22Rv1 (cell line): ENCODE measurements at regions not wholly inside any gene's neighbourhood (a gene's known extent, or its start where the extent isn't known, plus 50 kb on each side); places are given as distances from the start of the nearest gene placed in this dataset.

Source experiments
- H3K27ac ChIP-seq: fragments of 450-650 bp; 2 replicates; pipeline ENCODE4 v1.5.1; 2017
- ZFX ChIP-seq: fragments of 450-650 bp; IDR thresholded peaks from 2 replicates; pipeline ENCODE4 v1.6.1; 2017; ENCODE audit warnings: antibody characterized with exemption, borderline replicate concordance
- TF ChIP-seq, protein P1 (sequence below): fragments of 450-650 bp; IDR thresholded peaks from 2 replicates; pipeline ENCODE4 v1.5.1; 2017; ENCODE audit warnings: mild to moderate bottlenecking

DNA sequence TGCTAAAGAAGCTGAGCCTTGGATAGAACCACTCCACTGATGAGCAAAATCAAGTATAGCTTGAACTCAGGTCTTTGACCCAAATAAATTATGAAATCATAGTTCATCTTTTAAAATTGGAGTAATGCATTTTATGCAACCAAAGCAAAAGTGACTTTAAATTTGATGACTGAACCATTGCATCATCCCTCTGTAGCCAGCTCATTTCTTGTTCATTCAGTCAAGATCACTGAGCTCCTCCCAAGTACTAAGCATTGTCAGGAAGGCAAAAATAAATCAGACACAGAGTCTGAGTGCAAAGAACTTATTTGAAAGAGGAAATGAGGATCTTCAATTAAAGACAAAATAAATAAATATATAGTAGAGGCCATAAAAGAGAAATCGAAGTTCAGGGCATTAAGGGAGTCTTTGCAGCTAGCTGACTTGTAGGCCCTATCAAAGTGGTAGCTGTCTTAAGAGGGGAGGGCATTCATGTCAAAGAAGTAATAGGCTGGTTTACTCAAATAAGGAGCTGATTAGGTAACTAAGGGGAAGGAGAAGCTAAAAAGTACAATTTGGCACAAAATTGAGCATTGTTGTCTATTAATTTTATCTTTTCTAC is 411.8 kb downstream of the MTX2 start:
- H3K27ac ChIP-seq, result no peak overlapping the region
- TF ChIP-seq ZFX, result no peak
- TF ChIP-seq, protein P1, sequence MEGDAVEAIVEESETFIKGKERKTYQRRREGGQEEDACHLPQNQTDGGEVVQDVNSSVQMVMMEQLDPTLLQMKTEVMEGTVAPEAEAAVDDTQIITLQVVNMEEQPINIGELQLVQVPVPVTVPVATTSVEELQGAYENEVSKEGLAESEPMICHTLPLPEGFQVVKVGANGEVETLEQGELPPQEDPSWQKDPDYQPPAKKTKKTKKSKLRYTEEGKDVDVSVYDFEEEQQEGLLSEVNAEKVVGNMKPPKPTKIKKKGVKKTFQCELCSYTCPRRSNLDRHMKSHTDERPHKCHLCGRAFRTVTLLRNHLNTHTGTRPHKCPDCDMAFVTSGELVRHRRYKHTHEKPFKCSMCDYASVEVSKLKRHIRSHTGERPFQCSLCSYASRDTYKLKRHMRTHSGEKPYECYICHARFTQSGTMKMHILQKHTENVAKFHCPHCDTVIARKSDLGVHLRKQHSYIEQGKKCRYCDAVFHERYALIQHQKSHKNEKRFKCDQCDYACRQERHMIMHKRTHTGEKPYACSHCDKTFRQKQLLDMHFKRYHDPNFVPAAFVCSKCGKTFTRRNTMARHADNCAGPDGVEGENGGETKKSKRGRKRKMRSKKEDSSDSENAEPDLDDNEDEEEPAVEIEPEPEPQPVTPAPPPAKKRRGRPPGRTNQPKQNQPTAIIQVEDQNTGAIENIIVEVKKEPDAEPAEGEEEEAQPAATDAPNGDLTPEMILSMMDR, result no peak

DNA sequence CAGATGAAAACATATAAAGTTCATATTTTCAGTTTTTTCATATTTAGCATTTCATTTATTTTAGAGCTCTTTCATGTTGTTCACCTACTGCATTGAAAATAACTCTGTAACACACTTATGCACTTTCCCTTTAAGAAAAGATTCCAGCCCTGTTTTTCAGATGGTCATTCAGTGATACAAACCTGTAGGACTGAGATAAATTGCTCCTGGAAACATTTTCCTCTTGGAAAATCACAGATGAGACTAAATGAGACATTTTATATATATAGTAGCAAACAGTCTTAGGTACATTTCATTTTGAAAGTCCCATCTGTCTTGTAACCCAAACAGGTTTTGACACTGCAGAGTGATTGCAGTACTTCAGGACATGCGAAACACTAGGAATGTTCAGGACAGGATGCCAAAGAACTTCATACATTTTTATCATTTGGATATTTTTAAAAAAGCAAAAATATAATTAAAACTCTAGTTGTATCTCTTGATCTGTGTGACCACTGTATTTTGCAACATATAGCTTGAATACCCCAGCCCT is 412.4 kb downstream of the MTX2 start:
- H3K27ac ChIP-seq, result no peak overlapping the region

DNA sequence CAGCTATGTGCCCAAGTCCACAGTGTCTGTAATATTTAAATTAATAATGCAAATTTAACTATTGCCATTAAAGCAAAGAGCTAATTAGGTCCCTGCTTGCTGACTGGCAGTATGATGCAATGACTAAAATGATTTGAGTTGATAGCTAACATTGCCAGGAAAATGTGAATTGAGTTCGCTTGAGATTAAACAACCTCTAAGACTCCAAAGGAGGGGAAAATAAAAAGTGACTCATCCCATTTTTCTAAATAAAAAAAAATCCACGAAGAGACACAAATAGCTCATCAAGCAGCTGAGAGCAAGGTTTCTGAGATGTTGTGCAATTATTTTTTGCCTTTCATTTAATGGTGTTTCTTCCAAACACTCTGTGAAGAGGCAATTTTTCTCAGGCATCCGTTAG is 413.0 kb downstream of the MTX2 start:
- no peak for TF ChIP-seq ZFX
- TF ChIP-seq, protein P1, result no peak
- no peak overlapping the region for H3K27ac ChIP-seq

More for the DNA sequence above, 412.4 kb downstream of the MTX2 start:
- TF ChIP-seq, protein P1, result no peak
- no peak for TF ChIP-seq ZFX

DNA sequence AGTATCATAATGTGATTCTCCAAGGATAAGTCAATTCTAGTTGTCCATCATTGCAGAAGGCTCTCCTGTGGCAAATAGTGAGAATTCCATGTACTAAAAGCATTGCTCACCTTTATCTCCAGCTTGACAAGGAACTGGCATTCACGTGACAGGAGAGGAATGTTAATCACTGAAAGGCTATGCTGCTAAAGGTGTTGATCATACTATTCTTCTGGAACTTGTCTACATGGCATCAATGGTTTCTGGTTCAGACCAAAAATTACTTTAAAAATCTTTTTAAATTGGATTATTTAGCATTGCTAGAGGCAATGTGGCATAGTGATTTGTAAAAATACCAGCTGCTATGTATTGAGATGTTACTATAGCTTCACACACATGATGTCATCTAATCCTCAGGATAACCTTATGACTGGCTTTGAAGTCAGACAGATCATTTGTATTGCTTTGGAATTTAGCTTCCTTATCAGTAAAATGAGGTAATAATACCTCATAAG is 414.4 kb downstream of the MTX2 start:
- no peak for TF ChIP-seq ZFX
- TF ChIP-seq, protein P1, result no peak

DNA sequence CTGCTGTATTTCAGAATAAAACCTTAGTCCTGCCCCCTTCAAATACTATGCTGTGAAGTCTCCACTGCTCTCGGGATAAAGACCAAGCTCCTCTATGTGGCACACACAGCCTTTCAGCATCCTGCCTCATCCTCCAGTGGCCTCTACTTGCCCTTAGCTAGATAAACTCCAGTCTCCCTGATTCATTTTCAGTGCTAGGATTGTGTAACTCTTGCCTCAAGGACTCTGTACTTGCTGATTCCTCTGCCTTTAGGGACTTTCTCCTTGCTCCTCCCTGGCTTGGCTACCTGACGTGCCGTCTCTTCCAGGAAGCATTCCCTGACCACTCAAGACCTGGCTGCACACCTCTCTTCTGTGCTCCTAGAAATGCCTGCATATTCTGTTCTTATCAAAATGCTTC is 416.7 kb downstream of the MTX2 start:
- TF ChIP-seq, protein P1, result no peak
- no peak for TF ChIP-seq ZFX
- H3K27ac ChIP-seq, result no peak overlapping the region

More for the DNA sequence above, 414.4 kb downstream of the MTX2 start:
- H3K27ac ChIP-seq, result no peak overlapping the region

DNA sequence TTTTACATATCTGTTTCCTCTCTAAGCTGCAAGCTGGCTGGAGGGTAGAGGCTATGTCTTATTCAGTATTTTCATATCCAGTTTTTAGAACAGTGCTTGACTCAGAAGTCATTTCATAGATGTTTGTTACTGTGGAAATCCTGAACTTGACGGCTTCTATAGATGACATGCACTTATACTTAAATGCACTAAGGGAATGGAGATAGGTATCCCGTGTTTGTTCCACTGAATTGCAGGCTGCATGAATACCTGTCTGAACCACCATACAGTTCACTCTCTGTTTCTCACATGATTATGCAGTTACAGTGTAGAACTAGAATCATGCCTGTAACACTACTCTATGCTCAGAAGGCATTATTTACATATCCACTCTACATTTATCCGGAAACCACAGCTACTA is 417.1 kb downstream of the MTX2 start:
- no peak overlapping the region for H3K27ac ChIP-seq
- no peak for TF ChIP-seq ZFX
- TF ChIP-seq, protein P1, result no peak

DNA sequence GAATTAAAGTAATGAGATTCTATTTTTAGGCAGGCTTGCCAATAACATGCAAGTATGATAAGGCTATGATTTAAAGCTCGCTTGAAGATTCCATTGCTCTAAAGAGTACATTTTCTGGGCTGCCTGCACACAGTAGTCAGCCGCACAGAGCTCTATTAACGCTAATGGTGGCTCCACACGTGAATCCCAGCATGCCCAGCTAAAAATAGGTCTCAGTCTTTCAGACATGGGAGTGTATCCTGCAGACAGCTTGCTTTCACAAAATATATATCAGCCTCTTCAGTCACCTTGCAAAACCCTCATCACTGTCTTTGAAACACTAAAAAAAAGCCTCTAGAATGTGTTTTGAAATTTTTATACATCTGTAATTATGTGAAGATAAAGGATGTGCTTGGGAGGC is 418.1 kb downstream of the MTX2 start:
- no peak for TF ChIP-seq ZFX
- TF ChIP-seq, protein P1, result no peak
- H3K27ac ChIP-seq, result no peak overlapping the region
